H1 (cell line): ENCODE measurements at regions not wholly inside any gene's neighbourhood (a gene's known extent, or its start where the extent isn't known, plus 50 kb on each side); places are given as distances from the start of the nearest gene placed in this dataset.

ENCODE experiments used
- CTCF ChIA-PET: fragments of 300-600 bp; sonication (Branson Sonifier 250); formaldehyde crosslinking; loops from one replicate; lab custom pipeline; 2021; ENCODE audit not compliant: partially characterized antibody; lab: Charles Lee
- POLR2A ChIA-PET: fragments of 300-600 bp; sonication (Branson Sonifier 250); formaldehyde crosslinking; loops from one replicate; lab custom pipeline; 2021; ENCODE audit warnings: inconsistent platforms; ENCODE audit not compliant: partially characterized antibody; lab: Charles Lee
- DNase-seq, 2 experiments: peaks; one replicate each; pipeline versions ENCODE4 v3.0.0 to v3.0.0-alpha.2; 2010 to 2022; ENCODE audit warnings: low spot score in 2 of 2, low read depth in 1 of 2, mixed read lengths in 1 of 2
- FAIRE-seq: peaks from 2 replicates; lab custom pipeline; 2011; peaks lifted over from hg19 to GRCh38; lab: Jason Lieb, UNC
- H2AFZ ChIP-seq: 2 replicates; pipeline ENCODE4 v1.8.1; 2012; ENCODE audit warnings: low read length, inconsistent platforms
- H2AK5ac ChIP-seq: 2 replicates; pipeline ENCODE4 v1.6.1; 2013; ENCODE audit warnings: low read depth, low read length
- H2BK120ac ChIP-seq: replicated peaks from 2 replicates; pipeline ENCODE3; 2013; ENCODE audit warnings: low read depth, low read length, inconsistent platforms
- H2BK12ac ChIP-seq: 2 replicates; pipeline ENCODE4 v1.6.1; 2013; ENCODE audit warnings: low read depth, low read length
- H2BK15ac ChIP-seq: 2 replicates; pipeline ENCODE4 v1.6.1; 2013; ENCODE audit warnings: low read length
- H2BK20ac ChIP-seq: 2 replicates; pipeline ENCODE4 v1.6.1; 2013; ENCODE audit warnings: low read length
- H2BK5ac ChIP-seq: 2 replicates; pipeline ENCODE4 v1.6.1; 2013; ENCODE audit warnings: low read depth, low read length
- H3K14ac ChIP-seq: 2 replicates; pipeline ENCODE4 v1.6.1; 2013; ENCODE audit warnings: inconsistent platforms; ENCODE audit not compliant: insufficient read length
- H3K18ac ChIP-seq: 2 replicates; pipeline ENCODE4 v1.6.1; 2013; ENCODE audit warnings: low read length; ENCODE audit errors: extremely low read depth
- H3K23ac ChIP-seq: 2 replicates; pipeline ENCODE4 v1.6.1; 2013; ENCODE audit warnings: inconsistent platforms; ENCODE audit not compliant: insufficient read length
- H3K23me2 ChIP-seq: 2 replicates; pipeline ENCODE4 v1.6.1; 2013; ENCODE audit warnings: low read depth, low read length
- H3K27ac ChIP-seq: 2 replicates; pipeline ENCODE4 v1.6.1; 2011; ENCODE audit warnings: low read depth, low read length, inconsistent platforms
- H3K27me3 ChIP-seq, 4 experiments: replicated peaks in 1 of 4; 1 replicate in 1 of 4; 2 replicates in 3 of 4; pipeline versions ENCODE4 v1.6.1 to v1.8.1; 2011 to 2013; ENCODE audit warnings: low read length in 3 of 4, mild to moderate bottlenecking in 3 of 4, inconsistent platforms in 2 of 4, mixed read lengths in 2 of 4, moderate library complexity in 1 of 4; ENCODE audit not compliant: control insufficient read depth in 3 of 4, insufficient read depth in 3 of 4; ENCODE audit errors: extremely low read depth in 1 of 4
- H3K36me3 ChIP-seq, 4 experiments: 2 replicates each; pipeline versions ENCODE4 v1.6.1 to v1.8.1; 2011 to 2013; ENCODE audit warnings: mild to moderate bottlenecking in 4 of 4, low read length in 3 of 4, moderate library complexity in 2 of 4, control low read depth in 1 of 4, inconsistent platforms in 1 of 4; ENCODE audit not compliant: insufficient read depth in 4 of 4, control insufficient read depth in 2 of 4
- H3K4ac ChIP-seq: replicated peaks from 2 replicates; pipeline ENCODE3; 2013; ENCODE audit warnings: low read length, low read depth, mixed read lengths, inconsistent platforms; ENCODE audit not compliant: insufficient read length
- H3K4me1 ChIP-seq, 4 experiments: replicated peaks in 1 of 4; 1 replicate in 1 of 4; 2 replicates in 3 of 4; pipeline versions ENCODE4 v1.6.1 to v1.8.1; 2011 to 2013; ENCODE audit warnings: low read length in 3 of 4, inconsistent platforms in 2 of 4, mixed read lengths in 1 of 4; ENCODE audit not compliant: insufficient read depth in 4 of 4, control insufficient read depth in 3 of 4
- H3K4me2 ChIP-seq, 2 experiments: 2 replicates each; pipeline versions ENCODE4 v1.6.1 to v1.8.1; 2011 to 2013; ENCODE audit warnings: low read depth in 2 of 2, low read length in 2 of 2, control low read depth in 1 of 2, inconsistent platforms in 1 of 2, mild to moderate bottlenecking in 1 of 2; ENCODE audit not compliant: insufficient read depth in 1 of 2
- H3K4me3 ChIP-seq, 4 experiments: fragments of 200-600, 300-600 bp in 1 of 4; sonication (generic), shearing (Covaris generic), sonication (Bioruptor Twin) in 1 of 4; 2 replicates each; pipeline versions ENCODE4 v1.5.1 to v1.8.1; 2011 to 2016; ENCODE audit warnings: low read length in 4 of 4, low read depth in 3 of 4, control low read depth in 2 of 4, inconsistent platforms in 2 of 4, mild to moderate bottlenecking in 2 of 4, mixed read lengths in 1 of 4, moderate library complexity in 1 of 4; ENCODE audit not compliant: insufficient read depth in 2 of 4; ENCODE audit errors: extremely low read depth in 1 of 4
- H3K56ac ChIP-seq: replicated peaks from 2 replicates; pipeline ENCODE3; 2013; ENCODE audit warnings: low read depth, mild to moderate bottlenecking, mixed read lengths, low read length, inconsistent platforms; ENCODE audit not compliant: insufficient read length
- H3K79me1 ChIP-seq: 2 replicates; pipeline ENCODE4 v1.6.1; 2013; ENCODE audit warnings: low read depth, low read length, control low read depth
- H3K79me2 ChIP-seq, 2 experiments: 2 replicates each; pipeline versions ENCODE4 v1.6.1 to v1.8.1; 2012 to 2013; ENCODE audit warnings: low read length in 2 of 2, mild to moderate bottlenecking in 2 of 2, inconsistent platforms in 1 of 2; ENCODE audit not compliant: insufficient read depth in 2 of 2, control insufficient read depth in 1 of 2
- H3K9ac ChIP-seq, 4 experiments: replicated peaks in 1 of 4; 1 replicate in 1 of 4; 2 replicates in 3 of 4; pipeline versions ENCODE4 v1.6.1 to v1.8.1; 2011 to 2013; ENCODE audit warnings: low read depth in 3 of 4, low read length in 3 of 4, control low read depth in 2 of 4, mild to moderate bottlenecking in 2 of 4, moderate library complexity in 2 of 4, inconsistent platforms in 1 of 4; ENCODE audit errors: extremely low read depth in 1 of 4
- H3K9me3 ChIP-seq, 2 experiments: 2 replicates each; pipeline versions ENCODE4 v1.6.1 to v1.8.1; 2012 to 2013; ENCODE audit warnings: mild to moderate bottlenecking in 2 of 2, moderate library complexity in 2 of 2, control low read depth in 1 of 2, inconsistent platforms in 1 of 2, low read depth in 1 of 2, low read length in 1 of 2, mixed read lengths in 1 of 2; ENCODE audit not compliant: insufficient read depth in 2 of 2
- H4K20me1 ChIP-seq, 2 experiments: replicated peaks in 1 of 2; 2 replicates each; pipeline versions ENCODE3 to v1.8.1; 2011 to 2013; ENCODE audit warnings: inconsistent platforms in 2 of 2, low read length in 2 of 2, mild to moderate bottlenecking in 1 of 2; ENCODE audit not compliant: insufficient read depth in 2 of 2, control insufficient read depth in 1 of 2
- H4K5ac ChIP-seq: 2 replicates; pipeline ENCODE4 v1.6.1; 2013; ENCODE audit warnings: low read length, low read depth, mixed read lengths, inconsistent platforms; ENCODE audit not compliant: insufficient read length
- H4K8ac ChIP-seq: 2 replicates; pipeline ENCODE4 v1.8.0; 2013; ENCODE audit warnings: mild to moderate bottlenecking, moderate library complexity, low read length, inconsistent platforms; ENCODE audit not compliant: insufficient read depth; ENCODE audit errors: extremely low read depth
- H4K91ac ChIP-seq: replicated peaks from 2 replicates; pipeline ENCODE3; 2013; ENCODE audit warnings: low read length, mixed read lengths, inconsistent platforms; ENCODE audit not compliant: insufficient read length
- ASH2L ChIP-seq: fragments of 200-600, 300-600 bp; sonication (generic); IDR thresholded peaks from one replicate; pipeline ENCODE4 v1.7.1; 2017; ENCODE audit warnings: low read length
- BRCA1 ChIP-seq: IDR thresholded peaks from 2 replicates; pipeline ENCODE4 v1.6.1; 2012; ENCODE audit warnings: low read depth, low read length, improper control_type of control experiment
- CEBPB ChIP-seq: IDR thresholded peaks from 2 replicates; pipeline ENCODE4 v1.6.1; 2012; ENCODE audit warnings: low read depth, low read length
- CHD1 ChIP-seq: IDR thresholded peaks from 2 replicates; pipeline ENCODE4 v1.6.1; 2012; ENCODE audit warnings: low read depth, low read length, improper control_type of control experiment
- CTCF ChIP-seq, 3 experiments: IDR thresholded peaks; 1 replicate in 2 of 3; 2 replicates in 1 of 3; pipeline versions ENCODE4 v1.5.1 to v1.6.1; 2011; ENCODE audit warnings: low read length in 3 of 3, mild to moderate bottlenecking in 3 of 3, inconsistent platforms in 2 of 3, low read depth in 1 of 3, moderate library complexity in 1 of 3; ENCODE audit not compliant: insufficient read depth in 1 of 3; ENCODE audit errors: control extremely low read depth in 1 of 3
- HDAC6 ChIP-seq: IDR thresholded peaks from one replicate; pipeline ENCODE4 v1.7.1; 2012; ENCODE audit warnings: low read depth, mild to moderate bottlenecking, inconsistent platforms, low read length, moderate library complexity
- MAFK ChIP-seq: IDR thresholded peaks from 2 replicates; pipeline ENCODE4 v1.6.1; 2012; ENCODE audit warnings: low read depth, mild to moderate bottlenecking, improper control_type of control experiment, low read length
- NANOG ChIP-seq: IDR thresholded peaks from 2 replicates; pipeline ENCODE4 v1.6.1; 2011; ENCODE audit warnings: low read length, low read depth, mild to moderate bottlenecking, inconsistent platforms; ENCODE audit not compliant: insufficient read depth, poor library complexity, severe bottlenecking
- SIN3A ChIP-seq, 2 experiments: IDR thresholded peaks in 1 of 2; conservative IDR thresholded peaks in 1 of 2; 2 replicates each; pipeline ENCODE4 v1.6.1; 2011 to 2012; ENCODE audit warnings: low read length in 2 of 2, improper control_type of control experiment in 1 of 2, low read depth in 1 of 2, mild to moderate bottlenecking in 1 of 2
- SIRT6 ChIP-seq: IDR thresholded peaks from one replicate; pipeline ENCODE4 v1.7.1; 2012; ENCODE audit warnings: low read length, inconsistent platforms
- SRF ChIP-seq: IDR thresholded peaks from 2 replicates; pipeline ENCODE4 v1.6.1; 2011; ENCODE audit warnings: mild to moderate bottlenecking, low read depth, low read length, moderate library complexity
- USF2 ChIP-seq: IDR thresholded peaks from 2 replicates; pipeline ENCODE4 v1.6.1; 2011; ENCODE audit warnings: low read length, improper control_type of control experiment
- WGBS, 2 experiments: shearing (Covaris generic) in 1 of 2; methylation state at CpG; one replicate each; pipeline versions ENCODE4 v1.1.6 to v1.1.7; 2013 to 2015; ENCODE audit warnings: low lambda C conversion rate in 2 of 2, mixed read lengths in 2 of 2, inconsistent platforms in 1 of 2, low coverage in 1 of 2, missing lambda C conversion rate in 1 of 2; ENCODE audit not compliant: insufficient replicate concordance in 2 of 2, insufficient coverage in 1 of 2, insufficient read length in 1 of 2; ENCODE audit errors: extremely low coverage in 1 of 2, missing lambda C conversion rate in 1 of 2; 5-methylcytosine and 5-hydroxymethylcytosine counted together

- FAIRE-seq (no peak), DNase-seq (no peak)
- Histone ChIP-seq H2BK5ac (no peak overlapping the region), H3K18ac (no peak overlapping the region), H2BK15ac (no peak overlapping the region), H4K5ac (no peak overlapping the region), H3K4me2 (no peak overlapping the region), H3K27me3 (no peaks in the 10 kb centered on the region), H3K14ac (no peak overlapping the region), H3K23ac (no peak overlapping the region), H4K8ac (no peak overlapping the region), H3K4me3 (no peak overlapping the region), H4K91ac (no peak overlapping the region), H3K36me3 (no peaks in the 10 kb centered on the region), H4K20me1 (no peaks in the 10 kb centered on the region), H3K9me3 (no peaks in the 10 kb centered on the region), H2BK12ac (no peak overlapping the region), H3K4ac (no peak overlapping the region), H2BK20ac (no peak overlapping the region), H3K79me1 (no peaks in the 10 kb centered on the region), H2AFZ (no peak overlapping the region), H3K23me2 (peaks cover 2% of the 10 kb centered on the region; the same call in 1 of the 2 replicates), H3K56ac (no peak overlapping the region), H2AK5ac (no peak overlapping the region), H3K4me1 (no peaks in the 10 kb centered on the region), H2BK120ac (no peak overlapping the region), H3K79me2 (no peaks in the 10 kb centered on the region), H3K27ac (no peak overlapping the region), H3K9ac (no peak overlapping the region)
- 92% methylated on average over 4 of the region's 4 CpGs; no CpG with 5 or more reads in 1 of the 2 experiments for WGBS, 2 experiments
- ChIA-PET CTCF (interaction anchor here (1.1 kb wide), 1 partner anchor 21 kb away, joined by 3 read pairs; no protein-coding TSS in a partner anchor), POLR2A (no interaction called here)
- TF ChIP-seq CHD1: no peak
- no peak for TF ChIP-seq HDAC6
- no peak for TF ChIP-seq CTCF (IDR thresholded peaks at IDR 0.05; ENCODE audit: control extremely low read depth in 1 of 3, insufficient read depth in 1 of 3, low read depth in 1 of 3, low read length in 3 of 3)
- TF ChIP-seq NANOG: no peak
- TF ChIP-seq SRF: no peak
- no peak for TF ChIP-seq SIRT6
- no peak for TF ChIP-seq CEBPB
- TF ChIP-seq BRCA1: no peak
- no peak for TF ChIP-seq ASH2L
- TF ChIP-seq USF2: no peak
- TF ChIP-seq MAFK: no peak
- TF ChIP-seq SIN3A (conservative IDR thresholded peaks at IDR 0.05 in 1 of 2, IDR thresholded peaks at IDR 0.05 in 1 of 2; ENCODE audit: low read depth in 1 of 2, low read length in 2 of 2): no peak
Observed at GRCh38 chr6:87979737-87980136, 67.9 kb upstream of the SPACA1 start.
